ENCODE measurements at regions not wholly inside any gene's neighbourhood (a gene's known extent, or its start where the extent isn't known, plus 50 kb on each side); places are given as distances from the start of the nearest gene placed in this dataset.

GRCh38 chr21:32884062-32884461, 112.5 kb upstream of the PAXBP1 start:
- WGBS, result 60% methylated on average over 9 of the region's 9 CpGs
- TF ChIP-seq RAD21 (IDR thresholded peaks at IDR 0.05) (no peak), ZBTB33 (IDR thresholded peaks at IDR 0.05) (no peak), NR2F2 (IDR thresholded peaks at IDR 0.05) (no peak), HNF4G (IDR thresholded peaks at IDR 0.05) (no peak), GABPA (IDR thresholded peaks at IDR 0.05 in 1 of 2, conservative IDR thresholded peaks at IDR 0.05 in 1 of 2) (no peak), SP1 (IDR thresholded peaks at IDR 0.05) (no peak), TAF1 (conservative IDR thresholded peaks at IDR 0.05) (no peak), REST (IDR thresholded peaks at IDR 0.05) (no peak), MAX (IDR thresholded peaks at IDR 0.05) (no peak), FOXA2 (IDR thresholded peaks at IDR 0.05) (no peak), HNF4A (conservative IDR thresholded peaks at IDR 0.05) (no peak), EGR1 (IDR thresholded peaks at IDR 0.05; ENCODE audit: low read depth in 2 of 2) (no peak), RXRA (IDR thresholded peaks at IDR 0.05) (no peak), JUND (IDR thresholded peaks at IDR 0.05) (no peak), YY1 (IDR thresholded peaks at IDR 0.05) (no peak)
- no peak for DNase-seq (ENCODE audit: low spot score)
- Histone ChIP-seq H3K9me3 (ENCODE audit: control insufficient read depth in 4 of 4, low read length in 3 of 4) (no peaks in the 10 kb centered on the region), H3K27ac (ENCODE audit: low read depth in 1 of 2, low read length in 2 of 2) (no peak overlapping the region), H3K27me3 (ENCODE audit: control insufficient read depth in 4 of 4, insufficient read depth in 4 of 4, low read length in 3 of 4) (no peaks in the 10 kb centered on the region), H3K36me3 (ENCODE audit: control insufficient read depth in 4 of 4, insufficient read depth in 3 of 4, low read depth in 1 of 4, low read length in 3 of 4) (no peaks in the 10 kb centered on the region), H3K4me3 (ENCODE audit: low read depth in 1 of 3, low read length in 3 of 3) (no peak overlapping the region), H3K9ac (ENCODE audit: low read depth in 1 of 2, low read length in 2 of 2) (no peak overlapping the region), H3K4me1 (ENCODE audit: control insufficient read depth in 4 of 4, insufficient read depth in 4 of 4, low read length in 3 of 4) (no peaks in the 10 kb centered on the region)

- Histone ChIP-seq H3K4me3 (ENCODE audit: low read depth in 1 of 3, low read length in 3 of 3) (no peak overlapping the region), H3K9ac (ENCODE audit: low read depth in 1 of 2, low read length in 2 of 2) (no peak overlapping the region), H3K27me3 (ENCODE audit: control insufficient read depth in 4 of 4, insufficient read depth in 4 of 4, low read length in 3 of 4) (no peaks in the 10 kb centered on the region), H3K9me3 (ENCODE audit: control insufficient read depth in 4 of 4, low read length in 3 of 4) (no peaks in the 10 kb centered on the region), H3K27ac (ENCODE audit: low read depth in 1 of 2, low read length in 2 of 2) (no peak overlapping the region), H3K4me1 (ENCODE audit: control insufficient read depth in 4 of 4, insufficient read depth in 4 of 4, low read length in 3 of 4) (no peaks in the 10 kb centered on the region), H3K36me3 (ENCODE audit: control insufficient read depth in 4 of 4, insufficient read depth in 3 of 4, low read depth in 1 of 4, low read length in 3 of 4) (no peaks in the 10 kb centered on the region)
- 82% methylated on average over 9 of the region's 9 CpGs for WGBS
- TF ChIP-seq EGR1 (IDR thresholded peaks at IDR 0.05; ENCODE audit: low read depth in 2 of 2), result no peak
- TF ChIP-seq JUND (IDR thresholded peaks at IDR 0.05), result no peak
- no peak for TF ChIP-seq TAF1 (conservative IDR thresholded peaks at IDR 0.05)
- TF ChIP-seq GABPA (IDR thresholded peaks at IDR 0.05 in 1 of 2, conservative IDR thresholded peaks at IDR 0.05 in 1 of 2), result no peak
- no peak for TF ChIP-seq REST (IDR thresholded peaks at IDR 0.05)
- TF ChIP-seq HNF4A (conservative IDR thresholded peaks at IDR 0.05), result no peak
- no peak for TF ChIP-seq HNF4G (IDR thresholded peaks at IDR 0.05)
- no peak for TF ChIP-seq YY1 (IDR thresholded peaks at IDR 0.05)
- no peak for TF ChIP-seq RXRA (IDR thresholded peaks at IDR 0.05)
- no peak for DNase-seq (ENCODE audit: low spot score)
Measured at GRCh38 chr21:32886339-32886738, 114.8 kb upstream of the PAXBP1 start.
